ENCODE measurements at regions not wholly inside any gene's neighbourhood (a gene's known extent, or its start where the extent isn't known, plus 50 kb on each side); places are given as distances from the start of the nearest gene placed in this dataset.

DNA sequence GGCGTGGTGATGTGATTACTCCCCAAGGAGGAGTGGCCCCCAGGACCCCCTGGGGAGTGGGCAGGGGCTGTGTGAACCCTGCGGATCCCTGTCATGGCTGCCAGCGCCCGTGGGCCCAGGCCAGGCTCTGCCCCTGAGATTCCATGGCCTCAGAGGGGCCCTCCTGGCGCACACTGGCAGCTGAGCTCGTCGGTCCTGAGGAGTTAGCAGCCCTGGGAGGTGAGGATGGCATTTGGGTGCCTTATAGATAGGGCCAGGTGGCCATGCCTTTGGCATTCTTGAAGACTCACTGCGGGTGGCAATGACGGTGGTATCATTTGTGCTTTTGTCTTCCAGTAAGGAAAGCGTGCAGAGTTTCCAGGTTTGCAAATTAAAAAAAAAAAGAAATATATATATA lies 146.8 kb upstream of the GSE1 start:
- no peak overlapping the region for H3K4me3 ChIP-seq (ENCODE audit: low read length)
- TF ChIP-seq ZNF274 (IDR thresholded peaks at IDR 0.05; ENCODE audit: low read depth, low read length) = no peak

DNA sequence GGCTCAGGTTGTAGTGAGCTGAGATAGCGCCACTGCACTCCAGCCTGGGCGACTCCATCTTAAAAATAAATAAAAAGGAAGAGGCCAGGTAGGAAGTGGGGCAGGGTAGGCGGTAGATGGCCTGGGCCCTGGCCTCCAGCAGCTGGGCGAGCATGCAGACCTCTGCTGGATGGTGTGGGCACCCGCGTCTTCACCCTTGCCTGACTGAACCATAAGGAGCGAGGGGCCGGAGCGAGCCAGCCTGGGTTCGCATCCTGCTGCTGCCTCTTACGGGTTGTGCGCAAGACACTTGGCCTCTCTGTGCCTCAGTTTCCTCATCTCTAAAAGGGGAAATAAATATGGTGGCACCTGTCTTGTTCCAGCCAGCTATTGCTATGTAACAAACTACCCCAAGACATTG lies 146.1 kb upstream of the GSE1 start:
- TF ChIP-seq ZNF274 (IDR thresholded peaks at IDR 0.05; ENCODE audit: low read depth, low read length) = no peak
- no peak overlapping the region for H3K4me3 ChIP-seq (ENCODE audit: low read length)

DNA sequence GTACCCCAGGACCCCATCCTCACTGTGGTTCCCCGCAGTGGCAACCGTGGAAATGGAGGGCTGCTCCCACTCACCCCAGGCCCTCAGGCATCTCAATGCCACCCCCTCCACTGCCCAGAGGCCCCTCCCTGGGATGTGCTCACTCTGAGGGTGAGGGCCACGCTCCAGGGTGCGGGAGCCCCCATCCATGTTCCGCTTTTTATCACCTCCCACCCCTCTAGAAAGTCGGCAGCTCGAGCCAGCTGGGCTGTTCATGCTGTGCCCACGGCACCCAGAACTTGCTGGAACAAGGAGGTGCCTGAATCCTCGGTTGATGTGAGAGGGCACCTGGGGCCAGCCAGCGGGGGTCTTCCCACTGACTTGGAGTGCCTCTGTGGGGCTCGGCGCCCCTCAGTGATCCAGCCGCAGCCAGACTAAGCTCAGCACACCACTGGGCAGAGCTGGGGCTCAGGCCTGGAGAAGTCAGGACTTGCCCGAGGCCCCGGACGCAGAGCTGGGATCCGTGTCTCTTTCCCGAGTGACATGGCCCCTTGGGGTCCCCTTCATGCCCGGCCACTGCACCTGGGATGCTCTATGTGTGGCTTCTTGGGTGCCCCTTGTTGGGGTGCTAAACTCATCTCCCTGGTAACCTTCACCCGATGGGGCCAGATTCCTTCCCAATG lies 143.1 kb upstream of the GSE1 start:
- TF ChIP-seq ZNF274 (IDR thresholded peaks at IDR 0.05; ENCODE audit: low read depth, low read length) = no peak
- no peak overlapping the region for H3K4me3 ChIP-seq (ENCODE audit: low read length)

DNA sequence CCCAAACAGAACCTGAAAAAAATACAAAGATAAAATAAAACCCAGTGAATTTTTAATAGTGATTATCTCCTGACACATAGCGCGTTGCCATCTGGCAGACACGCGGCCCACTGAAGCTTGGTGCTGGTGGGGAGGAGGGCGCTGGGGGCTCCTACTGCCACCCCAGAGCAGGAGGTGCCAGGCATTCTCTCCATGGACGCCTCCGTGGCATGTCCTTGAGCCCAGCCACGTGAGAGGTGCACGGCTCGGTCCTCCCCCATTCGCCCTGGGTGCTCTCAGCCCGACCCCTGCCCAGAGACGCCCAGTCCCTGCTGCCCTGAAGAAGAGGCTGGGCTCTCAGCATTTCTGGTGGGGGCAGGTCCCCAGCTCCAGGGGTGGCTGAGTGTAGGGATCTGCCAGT lies 142.2 kb upstream of the GSE1 start:
- no peak for TF ChIP-seq ZNF274 (IDR thresholded peaks at IDR 0.05; ENCODE audit: low read depth, low read length)
- H3K4me3 ChIP-seq (ENCODE audit: low read length) = no peak overlapping the region

DNA sequence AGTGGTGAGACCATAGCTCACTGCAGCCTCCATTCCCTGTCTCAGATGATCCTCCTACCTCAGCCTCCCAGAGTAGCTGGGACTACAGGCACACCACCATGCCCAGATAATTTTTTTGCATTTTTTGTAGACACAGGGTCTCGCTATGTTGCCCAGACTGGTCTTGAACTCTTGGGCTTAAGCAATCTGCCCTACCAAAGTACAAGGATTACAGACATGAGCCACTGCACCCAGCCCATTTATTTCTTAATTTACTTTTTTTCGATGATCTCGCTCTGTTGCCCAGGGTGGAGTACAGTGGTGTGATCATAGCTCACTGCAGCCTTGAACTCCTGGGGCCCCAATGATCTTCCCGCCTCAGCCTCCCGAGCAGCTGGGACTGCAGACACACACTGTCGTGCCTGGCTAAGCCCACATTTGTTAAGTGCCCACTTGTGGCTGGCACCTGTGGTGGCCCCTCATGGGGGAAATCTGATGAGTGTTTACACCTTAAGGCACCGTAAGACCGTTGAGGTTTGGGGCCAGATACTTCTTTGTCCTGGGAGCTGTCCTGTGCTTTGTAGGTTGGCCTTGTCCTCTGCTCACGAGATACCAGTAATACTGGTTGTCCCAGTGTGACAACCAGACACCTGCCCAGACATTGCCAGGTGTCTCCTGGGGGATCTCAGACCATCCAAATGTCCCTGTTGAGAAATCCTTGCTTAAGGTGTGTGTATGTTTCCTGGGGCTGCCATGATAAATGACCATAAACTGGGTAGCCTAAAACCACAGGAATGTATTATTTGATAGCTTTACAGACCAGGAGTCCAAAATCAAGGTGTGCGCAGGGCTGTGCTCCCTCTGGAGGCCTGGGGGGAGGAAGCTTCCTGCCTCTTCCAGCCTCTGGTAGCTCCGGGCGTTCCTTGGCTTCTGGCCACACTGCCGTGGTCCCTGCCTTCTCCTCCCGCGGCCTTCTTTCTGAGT lies 141.4 kb upstream of the GSE1 start:
- H3K4me3 ChIP-seq (ENCODE audit: low read length) = no peak overlapping the region
- no peak for TF ChIP-seq ZNF274 (IDR thresholded peaks at IDR 0.05; ENCODE audit: low read depth, low read length)

- no peak overlapping the region for H3K4me3 ChIP-seq (ENCODE audit: low read length)
- TF ChIP-seq ZNF274 (IDR thresholded peaks at IDR 0.05; ENCODE audit: low read depth, low read length) = no peak
These were observed 140.6 kb upstream of the GSE1 start for GRCh38 chr16:85472514-85472913.

GRCh38 chr16:85473323-85473722 lies 139.8 kb upstream of the GSE1 start:
- no peak overlapping the region for H3K4me3 ChIP-seq (ENCODE audit: low read length)
- no peak for TF ChIP-seq ZNF274 (IDR thresholded peaks at IDR 0.05; ENCODE audit: low read depth, low read length)

DNA sequence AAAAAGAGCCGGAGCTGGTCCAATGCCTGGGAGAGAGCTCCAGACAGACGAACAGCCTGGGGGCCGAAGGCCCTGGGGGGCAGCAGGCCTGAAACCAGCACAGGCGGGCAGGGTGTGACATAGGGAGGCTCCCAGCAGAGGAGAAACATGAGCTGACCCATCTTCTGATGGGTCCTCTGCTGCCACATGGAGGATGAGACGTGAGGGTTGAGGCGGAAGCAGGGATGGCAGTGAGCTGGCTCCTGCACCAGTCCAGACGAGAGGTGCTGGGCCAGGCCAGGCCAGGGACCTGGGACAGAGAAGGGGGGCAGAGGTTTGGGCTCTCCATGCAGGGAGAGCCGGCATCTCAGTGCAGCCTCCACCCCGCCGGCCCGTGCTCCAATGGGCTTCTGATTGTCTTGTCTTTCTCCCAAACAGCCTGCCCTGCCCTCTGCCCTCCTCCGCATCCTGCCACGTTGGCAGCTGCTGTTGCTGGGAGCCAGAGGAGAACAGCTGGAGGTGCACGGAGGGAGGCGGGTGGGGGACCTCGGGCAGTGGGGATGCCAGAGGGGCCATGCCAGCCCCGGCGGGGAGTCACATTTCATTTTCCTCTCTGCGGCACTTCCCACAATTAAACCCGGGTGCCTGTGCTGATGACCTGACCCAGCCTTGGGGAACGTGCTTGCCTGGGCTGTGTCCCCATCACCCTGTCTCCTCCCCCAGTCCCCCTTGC lies 139.1 kb upstream of the GSE1 start:
- no peak overlapping the region for H3K4me3 ChIP-seq (ENCODE audit: low read length)
- TF ChIP-seq ZNF274 (IDR thresholded peaks at IDR 0.05; ENCODE audit: low read depth, low read length) = no peak

- no peak for TF ChIP-seq ZNF274 (IDR thresholded peaks at IDR 0.05; ENCODE audit: low read depth, low read length)
- H3K4me3 ChIP-seq (ENCODE audit: low read length) = no peak overlapping the region
These were observed 138.4 kb upstream of the GSE1 start for GRCh38 chr16:85474621-85475217.

DNA sequence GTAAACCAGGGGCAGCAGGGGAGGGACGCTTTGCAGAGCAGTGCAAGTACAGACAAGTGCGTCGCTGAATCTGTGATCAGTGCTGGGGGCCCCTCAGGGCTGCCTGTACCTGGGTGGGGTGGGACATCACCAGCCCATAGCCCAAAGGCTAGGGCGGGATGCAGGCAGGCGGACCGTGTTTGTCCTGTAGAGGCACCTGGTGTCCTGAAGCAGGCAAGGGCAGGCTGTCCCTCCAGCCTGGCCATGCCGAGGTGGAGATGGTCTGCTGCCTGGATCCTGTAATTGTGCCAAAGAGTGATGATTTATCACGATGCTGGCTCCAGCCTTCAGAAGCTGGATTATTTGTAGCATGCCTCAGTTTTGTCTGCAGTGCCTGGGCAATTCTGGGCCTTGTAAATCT lies 137.9 kb upstream of the GSE1 start:
- H3K4me3 ChIP-seq (ENCODE audit: low read length) = no peak overlapping the region
- no peak for TF ChIP-seq ZNF274 (IDR thresholded peaks at IDR 0.05; ENCODE audit: low read depth, low read length)

DNA sequence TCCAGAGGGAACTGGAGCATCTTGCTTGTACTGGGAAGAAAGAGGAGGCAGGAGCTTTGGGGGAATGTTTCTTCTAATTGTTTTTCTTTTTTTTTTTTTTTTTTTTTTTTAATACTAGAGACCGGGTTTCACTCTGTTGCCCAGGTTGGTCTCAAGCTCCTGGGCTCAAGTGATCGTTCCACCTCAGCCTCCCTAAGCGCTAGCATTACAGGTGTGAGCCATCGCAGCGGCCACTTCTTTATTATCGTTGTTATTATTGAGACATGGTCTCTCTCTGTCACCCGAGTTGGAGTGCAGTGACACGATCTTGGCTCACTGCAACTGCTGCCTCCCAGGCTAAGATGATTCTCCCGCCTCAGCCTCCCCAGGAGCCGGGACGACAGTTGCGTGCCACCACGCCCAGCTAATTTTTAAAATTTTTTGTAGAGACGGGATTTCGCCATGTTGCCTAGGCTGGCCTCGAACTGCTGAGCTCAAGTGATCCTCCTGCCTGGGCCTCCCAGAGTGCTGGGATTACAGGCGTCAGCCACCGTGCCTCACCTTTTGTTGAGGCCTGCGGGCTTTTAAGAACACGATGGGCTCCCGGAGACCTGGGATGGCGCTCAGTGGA lies 137.3 kb upstream of the GSE1 start:
- H3K4me3 ChIP-seq (ENCODE audit: low read length) = no peak overlapping the region
- TF ChIP-seq ZNF274 (IDR thresholded peaks at IDR 0.05; ENCODE audit: low read depth, low read length) = no peak

DNA sequence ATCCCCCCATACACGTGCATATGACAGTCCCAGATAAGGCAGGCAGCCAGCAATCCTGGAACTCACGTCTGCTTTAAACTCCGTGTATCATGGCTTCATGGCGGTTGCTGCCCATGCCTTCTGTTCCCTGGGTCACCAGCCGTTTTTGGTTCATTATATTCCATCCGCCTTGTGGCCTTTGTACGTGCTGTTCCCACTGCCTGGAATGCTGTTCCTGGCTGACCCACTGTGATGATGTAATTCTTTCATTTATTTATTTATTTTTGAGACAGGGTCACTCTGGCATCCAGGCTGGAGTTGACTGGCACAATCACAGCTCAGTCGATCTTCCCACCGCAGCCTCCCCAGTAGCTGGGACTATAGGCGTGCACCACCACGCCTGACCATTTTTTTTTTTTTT lies 136.7 kb upstream of the GSE1 start:
- TF ChIP-seq ZNF274 (IDR thresholded peaks at IDR 0.05; ENCODE audit: low read depth, low read length) = no peak
- H3K4me3 ChIP-seq (ENCODE audit: low read length) = no peak overlapping the region

DNA sequence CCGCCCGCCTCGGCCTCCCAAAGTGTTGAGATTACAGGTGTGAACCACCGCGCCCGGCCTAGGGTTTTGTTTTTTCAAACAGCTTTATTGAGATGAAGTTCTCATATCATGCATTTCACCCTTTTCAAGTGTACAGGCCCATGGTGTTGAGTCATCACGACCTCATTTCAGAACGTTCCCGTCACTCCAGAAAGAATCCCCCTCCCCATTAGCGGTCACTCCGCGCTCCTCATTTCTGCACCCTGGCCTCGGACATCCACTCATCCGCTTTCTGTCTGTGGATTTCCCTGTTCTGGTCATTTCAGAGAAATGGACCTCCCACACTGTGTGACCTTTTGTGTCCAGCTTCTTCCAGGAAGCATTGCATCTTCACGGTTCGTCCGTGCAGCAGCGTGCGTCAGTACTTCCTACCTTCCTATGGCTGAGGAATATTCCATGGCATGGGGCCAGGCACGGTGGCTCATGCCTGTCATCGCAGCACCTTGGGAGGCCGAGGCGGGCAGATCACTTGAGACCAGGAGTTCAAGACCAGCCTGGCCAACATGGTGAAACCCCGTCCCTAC lies 135.2 kb upstream of the GSE1 start:
- H3K4me3 ChIP-seq (ENCODE audit: low read length) = no peak overlapping the region
- no peak for TF ChIP-seq ZNF274 (IDR thresholded peaks at IDR 0.05; ENCODE audit: low read depth, low read length)
